Gastrocnemius medialis (tissue), 4 donors: ENCODE measurements at regions not wholly inside any gene's neighbourhood (a gene's known extent, or its start where the extent isn't known, plus 50 kb on each side); places are given as distances from the start of the nearest gene placed in this dataset.

ENCODE experiments used
- ATAC-seq, 2 donors: fragments of 150-250 bp; one replicate each; pipeline ENCODE4 v1.9.1; 2016
- DNase-seq, 2 donors: peaks; one replicate each; pipeline ENCODE4 v3.0.0-alpha.2; 2019
- H3K27ac ChIP-seq, 4 donors: fragments of 200-600 bp; sonication (generic); 1 replicate in 1 of 4; 2 replicates in 3 of 4; pipeline ENCODE4 v1.5.1; 2016 to 2018; ENCODE audit warnings: mild to moderate bottlenecking in 2 of 4, moderate library complexity in 1 of 4
- H3K27me3 ChIP-seq, 3 donors: fragments of 200-600 bp; sonication (generic) in 2 of 3; 1 replicate in 1 of 3; 2 replicates in 2 of 3; pipeline versions ENCODE4 v1.5.1 to v1.6.0; 2016 to 2019; ENCODE audit warnings: mild to moderate bottlenecking in 1 of 3, moderate library complexity in 1 of 3
- H3K36me3 ChIP-seq, 2 donors: fragments of 200-600 bp; sonication (generic) in 1 of 2; one replicate each; pipeline ENCODE4 v1.5.1; 2017 to 2018
- H3K4me1 ChIP-seq, 2 donors: fragments of 200-600 bp; sonication (generic) in 1 of 2; one replicate each; pipeline ENCODE4 v1.5.1; 2016 to 2017; ENCODE audit warnings: mild to moderate bottlenecking in 2 of 2
- H3K4me3 ChIP-seq, 4 donors: fragments of 200-600 bp; sonication (generic) in 3 of 4; 1 replicate in 1 of 4; 2 replicates in 3 of 4; pipeline ENCODE4 v1.5.1; 2016 to 2019; ENCODE audit warnings: mild to moderate bottlenecking in 2 of 4
- H3K9me3 ChIP-seq, 3 donors: fragments of 200-600 bp; sonication (generic) in 2 of 3; 1 replicate in 1 of 3; 2 replicates in 2 of 3; pipeline ENCODE4 v1.5.1; 2016 to 2019
- CTCF ChIP-seq, 5 experiments: fragments of 450-650 bp in 3 of 5; fragments of 200-600 bp in 2 of 5; sonication (generic) in 2 of 5; IDR thresholded peaks in 4 of 5; conservative IDR thresholded peaks in 1 of 5; 1 replicate in 4 of 5; 2 replicates in 1 of 5; pipeline ENCODE4 v1.5.1; 2016 to 2019; ENCODE audit warnings: antibody characterized with exemption in 5 of 5, mild to moderate bottlenecking in 3 of 5, moderate library complexity in 3 of 5
- POLR2A ChIP-seq, 2 donors: fragments of 450-650 bp; IDR thresholded peaks; one replicate each; pipeline ENCODE4 v1.6.1; 2017; ENCODE audit warnings: antibody characterized with exemption in 2 of 2, mild to moderate bottlenecking in 2 of 2, moderate library complexity in 2 of 2
- in situ Hi-C, 4 donors: fragments of 200-750 bp; cut with MboI; loops; one replicate each; pipeline versions ENCODE4 v1.15.0 to v1.8.0; 2017; ENCODE audit warnings: low sequenced_read_pairs in 4 of 4
- intact Hi-C: fragments of 100-400 bp; cut with DNase I; formaldehyde crosslinking; loops from one replicate; pipeline ENCODE4 v1.15.1; 2023; ENCODE audit warnings: low total_unique reads

- Histone ChIP-seq H3K9me3 (no peaks in the 10 kb centered on the region), H3K27ac (no peak overlapping the region), H3K27me3 (no peaks in the 10 kb centered on the region), H3K36me3 (no peaks in the 10 kb centered on the region), H3K4me1 (no peaks in the 10 kb centered on the region), H3K4me3 (no peak overlapping the region)
- in situ Hi-C loops, result no loop called here
- intact Hi-C loops, result no loop called here
- DNase-seq (no peak), ATAC-seq (no peak)
- TF ChIP-seq POLR2A (IDR thresholded peaks at IDR 0.05) (no peak), CTCF (IDR thresholded peaks at IDR 0.05 in 4 of 5, conservative IDR thresholded peaks at IDR 0.05 in 1 of 5) (no peak)
Measured at GRCh38 chr10:2122431-2123124, 385.3 kb upstream of the ADARB2 start.

GRCh38 chr10:2121929-2122328 lies 384.6 kb upstream of the ADARB2 start:
- no peaks in the 10 kb centered on the region for H3K27me3 ChIP-seq
- H3K36me3 ChIP-seq, result no peaks in the 10 kb centered on the region
- in situ Hi-C loops (no loop called here), intact Hi-C loops (no loop called here)
- no peaks in the 10 kb centered on the region for H3K9me3 ChIP-seq
- H3K4me3 ChIP-seq, result no peak overlapping the region
- H3K27ac ChIP-seq, result no peak overlapping the region
- no peaks in the 10 kb centered on the region for H3K4me1 ChIP-seq
- TF ChIP-seq POLR2A (IDR thresholded peaks at IDR 0.05) (no peak), CTCF (IDR thresholded peaks at IDR 0.05 in 4 of 5, conservative IDR thresholded peaks at IDR 0.05 in 1 of 5) (no peak)
- DNase-seq, result no peak
- no peak for ATAC-seq

GRCh38 chr10:2121315-2121714 lies 384.0 kb upstream of the ADARB2 start:
- Histone ChIP-seq H3K36me3 (no peaks in the 10 kb centered on the region), H3K27me3 (no peaks in the 10 kb centered on the region), H3K4me1 (no peaks in the 10 kb centered on the region), H3K9me3 (no peaks in the 10 kb centered on the region), H3K4me3 (no peak overlapping the region), H3K27ac (no peak overlapping the region)
- TF ChIP-seq CTCF (IDR thresholded peaks at IDR 0.05 in 4 of 5, conservative IDR thresholded peaks at IDR 0.05 in 1 of 5) (no peak), POLR2A (IDR thresholded peaks at IDR 0.05) (no peak)
- no peak for ATAC-seq
- in situ Hi-C loops, result no loop called here
- no peak for DNase-seq
- intact Hi-C loops, result no loop called here

- no peak for DNase-seq
- Histone ChIP-seq H3K27ac (no peak overlapping the region), H3K4me1 (no peaks in the 10 kb centered on the region), H3K27me3 (no peaks in the 10 kb centered on the region), H3K9me3 (no peaks in the 10 kb centered on the region), H3K36me3 (no peaks in the 10 kb centered on the region), H3K4me3 (no peak overlapping the region)
- ATAC-seq, result no peak
- TF ChIP-seq CTCF (IDR thresholded peaks at IDR 0.05 in 4 of 5, conservative IDR thresholded peaks at IDR 0.05 in 1 of 5), result no peak
- no peak for TF ChIP-seq POLR2A (IDR thresholded peaks at IDR 0.05)
- intact Hi-C loops, result no loop called here
- in situ Hi-C loops, result no loop called here
Measured at GRCh38 chr10:2120746-2121145, 383.4 kb upstream of the ADARB2 start.

GRCh38 chr10:2119316-2119715 lies 382.0 kb upstream of the ADARB2 start:
- Histone ChIP-seq H3K27ac (no peak overlapping the region), H3K27me3 (no peaks in the 10 kb centered on the region), H3K9me3 (no peaks in the 10 kb centered on the region), H3K4me1 (no peaks in the 10 kb centered on the region), H3K4me3 (no peak overlapping the region), H3K36me3 (no peaks in the 10 kb centered on the region)
- in situ Hi-C loops (no loop called here), intact Hi-C loops (no loop called here)
- DNase-seq (no peak), ATAC-seq (no peak)
- TF ChIP-seq CTCF (IDR thresholded peaks at IDR 0.05 in 4 of 5, conservative IDR thresholded peaks at IDR 0.05 in 1 of 5) (no peak), POLR2A (IDR thresholded peaks at IDR 0.05) (no peak)
